ENCODE measurements at regions not wholly inside any gene's neighbourhood (a gene's known extent, or its start where the extent isn't known, plus 50 kb on each side); places are given as distances from the start of the nearest gene placed in this dataset.

DNA sequence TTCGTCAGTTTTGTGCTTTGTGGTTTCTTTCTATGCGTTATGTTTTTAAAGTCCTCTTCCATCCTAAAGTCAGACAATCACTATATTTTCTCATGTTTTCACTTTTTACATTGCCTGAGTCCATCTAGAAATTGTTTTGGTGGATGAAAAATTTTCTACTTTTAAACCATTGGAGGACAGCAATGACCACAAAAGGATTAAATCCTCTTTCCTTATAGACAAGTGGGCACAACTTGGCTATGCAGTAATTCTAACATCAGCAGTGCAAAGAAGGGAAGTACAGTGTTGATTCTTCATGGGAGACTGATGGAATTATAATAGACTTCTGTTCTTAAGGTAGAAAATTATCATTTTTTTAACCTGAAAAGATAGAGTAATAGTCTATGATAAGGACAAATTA, 75.5 kb downstream of the PALM2AKAP2 start:
- H3K4me3 ChIP-seq (replicated peaks in 1 of 2; ENCODE audit: low read depth in 2 of 2, low read length in 2 of 2), result no peak overlapping the region
- TF ChIP-seq, protein P1, sequence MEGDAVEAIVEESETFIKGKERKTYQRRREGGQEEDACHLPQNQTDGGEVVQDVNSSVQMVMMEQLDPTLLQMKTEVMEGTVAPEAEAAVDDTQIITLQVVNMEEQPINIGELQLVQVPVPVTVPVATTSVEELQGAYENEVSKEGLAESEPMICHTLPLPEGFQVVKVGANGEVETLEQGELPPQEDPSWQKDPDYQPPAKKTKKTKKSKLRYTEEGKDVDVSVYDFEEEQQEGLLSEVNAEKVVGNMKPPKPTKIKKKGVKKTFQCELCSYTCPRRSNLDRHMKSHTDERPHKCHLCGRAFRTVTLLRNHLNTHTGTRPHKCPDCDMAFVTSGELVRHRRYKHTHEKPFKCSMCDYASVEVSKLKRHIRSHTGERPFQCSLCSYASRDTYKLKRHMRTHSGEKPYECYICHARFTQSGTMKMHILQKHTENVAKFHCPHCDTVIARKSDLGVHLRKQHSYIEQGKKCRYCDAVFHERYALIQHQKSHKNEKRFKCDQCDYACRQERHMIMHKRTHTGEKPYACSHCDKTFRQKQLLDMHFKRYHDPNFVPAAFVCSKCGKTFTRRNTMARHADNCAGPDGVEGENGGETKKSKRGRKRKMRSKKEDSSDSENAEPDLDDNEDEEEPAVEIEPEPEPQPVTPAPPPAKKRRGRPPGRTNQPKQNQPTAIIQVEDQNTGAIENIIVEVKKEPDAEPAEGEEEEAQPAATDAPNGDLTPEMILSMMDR (IDR thresholded peaks at IDR 0.05; ENCODE audit: low read depth, low read length), result no peak
- DNase-seq (ENCODE audit: low read depth in 2 of 2), result no peak

DNA sequence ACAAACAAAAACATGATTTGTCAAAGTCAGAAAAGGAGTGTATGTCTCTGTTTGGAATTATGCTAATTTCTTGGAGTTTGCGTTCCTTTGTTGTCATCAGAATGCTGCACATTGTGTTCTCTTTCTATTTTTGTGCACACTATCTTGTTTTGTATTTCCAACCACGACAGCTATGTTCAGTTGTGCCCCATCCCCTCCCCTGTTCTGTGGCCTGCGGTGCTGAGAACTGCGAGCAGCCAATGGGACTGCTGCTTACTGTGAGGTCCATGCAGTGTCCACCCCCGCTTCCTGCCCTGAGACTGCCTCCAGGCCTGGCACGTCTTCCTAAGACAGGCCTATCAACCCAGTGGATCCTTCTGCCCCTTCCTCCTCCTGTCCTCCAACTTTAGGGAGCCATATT, 76.8 kb downstream of the PALM2AKAP2 start:
- peak; percentile 55 to 73 for DNase-seq (ENCODE audit: low read depth in 2 of 2)

DNA sequence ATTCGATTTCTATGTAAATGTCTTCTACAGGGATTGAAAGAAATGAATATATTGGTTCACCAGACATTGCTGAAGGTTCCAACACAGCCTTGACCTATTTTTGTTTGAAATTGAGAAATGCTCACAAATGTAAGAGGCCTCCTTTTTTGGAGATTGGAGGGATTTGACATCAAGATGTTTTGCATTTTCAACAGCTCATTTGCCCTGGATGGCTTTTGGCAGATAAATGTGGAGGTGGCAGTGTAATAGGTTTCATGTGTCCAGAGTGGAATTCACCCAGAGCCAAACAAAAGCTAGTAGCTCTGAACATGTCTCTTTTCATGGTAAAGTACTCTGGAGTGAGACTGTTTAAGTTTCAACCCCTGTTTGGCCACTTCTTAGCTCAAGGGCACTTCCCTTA, 77.3 kb downstream of the PALM2AKAP2 start:
- H3K4me3 ChIP-seq (replicated peaks in 1 of 2; ENCODE audit: low read depth in 2 of 2, low read length in 2 of 2), result no peak overlapping the region
- DNase-seq (ENCODE audit: low read depth in 2 of 2), result no peak
- TF ChIP-seq, protein P1 (IDR thresholded peaks at IDR 0.05; ENCODE audit: low read depth, low read length), result no peak

More for the DNA sequence above, 76.8 kb downstream of the PALM2AKAP2 start:
- TF ChIP-seq, protein P1 (IDR thresholded peaks at IDR 0.05; ENCODE audit: low read depth, low read length), result no peak
- H3K4me3 ChIP-seq (replicated peaks in 1 of 2; ENCODE audit: low read depth in 2 of 2, low read length in 2 of 2), result no peak overlapping the region

DNA sequence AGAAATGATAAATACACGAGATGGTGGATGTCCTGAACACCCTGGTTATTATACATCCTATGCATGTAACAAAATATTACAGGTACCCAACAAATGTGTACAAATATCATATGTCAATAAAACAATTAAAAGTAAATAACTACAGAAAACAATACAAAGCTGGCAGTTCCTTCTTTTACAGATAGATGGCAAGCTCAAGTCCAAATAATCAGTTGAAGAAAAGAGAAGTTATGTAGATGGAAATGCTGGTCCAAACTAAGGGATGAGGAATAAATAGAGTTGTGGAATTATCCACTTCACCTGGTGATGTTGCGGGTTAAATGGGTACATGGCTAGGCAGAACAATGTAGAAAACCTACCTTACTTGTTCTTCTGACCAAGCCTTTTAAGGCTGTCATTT, 79.4 kb downstream of the PALM2AKAP2 start:
- DNase-seq (ENCODE audit: low read depth in 2 of 2), result peak in 1 of 2 donors; percentile 16
- TF ChIP-seq, protein P1 (IDR thresholded peaks at IDR 0.05; ENCODE audit: low read depth, low read length), result peak; percentile 53
- no peak overlapping the region for H3K4me3 ChIP-seq (replicated peaks in 1 of 2; ENCODE audit: low read depth in 2 of 2, low read length in 2 of 2)

DNA sequence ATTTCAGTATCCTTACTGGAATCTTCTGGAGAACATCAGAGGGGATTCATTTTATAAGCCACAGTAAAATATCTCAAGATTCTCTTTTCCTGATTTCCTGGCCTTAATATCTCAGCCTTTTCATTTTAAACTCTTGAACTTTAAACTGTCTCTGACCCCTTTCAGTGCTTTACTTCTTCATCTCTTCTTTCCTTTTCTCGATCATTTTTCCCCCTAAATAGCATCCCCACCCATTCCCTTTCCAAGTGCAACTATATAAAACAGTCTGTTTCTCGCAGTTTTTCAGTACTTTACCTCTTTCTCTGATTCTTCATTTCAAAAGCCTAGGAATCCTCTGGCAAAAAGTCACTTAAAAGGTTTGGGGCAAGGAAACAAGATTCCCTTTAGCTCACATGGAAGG, 80.5 kb downstream of the PALM2AKAP2 start:
- no peak for DNase-seq (ENCODE audit: low read depth in 2 of 2)
- TF ChIP-seq, protein P1 (IDR thresholded peaks at IDR 0.05; ENCODE audit: low read depth, low read length), result no peak
- no peak overlapping the region for H3K4me3 ChIP-seq (replicated peaks in 1 of 2; ENCODE audit: low read depth in 2 of 2, low read length in 2 of 2)

DNA sequence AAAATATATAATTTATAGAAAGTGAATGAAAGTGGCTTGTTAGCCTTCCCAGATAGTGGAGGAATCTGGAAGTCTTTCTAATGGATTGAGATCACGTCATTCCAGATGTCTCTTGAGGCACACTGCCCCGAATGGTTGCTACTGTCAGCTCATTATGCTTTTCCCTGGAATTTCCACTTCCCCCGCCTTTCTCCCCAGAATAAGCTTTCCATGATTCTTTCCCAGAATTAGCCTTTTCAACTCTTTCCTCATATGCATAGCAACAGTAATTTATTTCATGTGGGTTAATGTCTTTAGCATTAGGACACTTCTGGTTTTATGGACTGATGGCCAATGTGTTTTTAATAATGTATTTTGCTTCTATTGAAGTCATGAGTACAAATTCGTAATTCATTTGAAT, 81.5 kb downstream of the PALM2AKAP2 start:
- H3K4me3 ChIP-seq (replicated peaks in 1 of 2; ENCODE audit: low read depth in 2 of 2, low read length in 2 of 2), result no peak overlapping the region
- TF ChIP-seq, protein P1 (IDR thresholded peaks at IDR 0.05; ENCODE audit: low read depth, low read length), result no peak
- DNase-seq (ENCODE audit: low read depth in 2 of 2), result peak in 1 of 2 donors; percentile 28

DNA sequence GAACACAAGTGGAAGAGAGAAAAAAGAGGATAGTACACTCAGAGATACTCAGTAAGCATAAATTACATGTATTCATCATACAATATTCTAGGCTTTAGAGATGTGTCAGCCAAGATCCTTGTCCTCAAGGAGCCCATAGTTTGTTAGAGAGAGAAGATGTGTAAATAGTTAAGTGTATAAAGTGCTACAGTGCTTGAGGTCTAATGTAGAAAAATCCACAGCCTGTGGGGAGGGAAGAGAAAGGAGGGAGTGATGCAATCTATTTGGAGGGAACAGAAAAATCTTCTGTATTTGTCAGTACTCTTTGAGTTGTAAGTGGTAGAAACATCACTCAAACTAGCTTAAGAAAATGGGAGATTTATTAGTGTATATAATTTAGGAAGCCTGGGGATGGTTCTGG, 81.9 kb downstream of the PALM2AKAP2 start:
- peak; percentile 17 for DNase-seq (ENCODE audit: low read depth in 2 of 2)
- H3K4me3 ChIP-seq (replicated peaks in 1 of 2; ENCODE audit: low read depth in 2 of 2, low read length in 2 of 2), result no peak overlapping the region
- TF ChIP-seq, protein P1 (IDR thresholded peaks at IDR 0.05; ENCODE audit: low read depth, low read length), result no peak
